ENCODE measurements at regions not wholly inside any gene's neighbourhood (a gene's known extent, or its start where the extent isn't known, plus 50 kb on each side); places are given as distances from the start of the nearest gene placed in this dataset.

DNA sequence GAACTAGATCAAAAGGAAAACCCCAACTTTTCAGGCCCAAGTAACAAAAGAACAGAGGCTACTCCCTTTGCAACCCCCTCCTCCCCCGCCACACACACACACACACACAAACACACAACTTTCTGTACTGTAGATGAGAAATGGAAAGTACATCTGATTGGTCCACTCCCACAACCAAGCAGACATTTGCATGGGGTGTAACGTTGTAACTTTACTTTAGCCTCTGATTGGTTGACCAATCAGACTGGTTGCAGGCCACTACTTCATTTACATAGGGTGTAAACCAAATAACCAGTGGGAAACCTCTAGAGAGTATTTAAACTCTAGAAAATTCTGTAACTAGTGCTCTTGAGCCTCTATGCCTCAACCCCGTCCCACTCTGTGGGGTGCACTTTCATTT lies 425.5 kb downstream of the GXYLT1 start (continued):
- TF ChIP-seq, protein P1, sequence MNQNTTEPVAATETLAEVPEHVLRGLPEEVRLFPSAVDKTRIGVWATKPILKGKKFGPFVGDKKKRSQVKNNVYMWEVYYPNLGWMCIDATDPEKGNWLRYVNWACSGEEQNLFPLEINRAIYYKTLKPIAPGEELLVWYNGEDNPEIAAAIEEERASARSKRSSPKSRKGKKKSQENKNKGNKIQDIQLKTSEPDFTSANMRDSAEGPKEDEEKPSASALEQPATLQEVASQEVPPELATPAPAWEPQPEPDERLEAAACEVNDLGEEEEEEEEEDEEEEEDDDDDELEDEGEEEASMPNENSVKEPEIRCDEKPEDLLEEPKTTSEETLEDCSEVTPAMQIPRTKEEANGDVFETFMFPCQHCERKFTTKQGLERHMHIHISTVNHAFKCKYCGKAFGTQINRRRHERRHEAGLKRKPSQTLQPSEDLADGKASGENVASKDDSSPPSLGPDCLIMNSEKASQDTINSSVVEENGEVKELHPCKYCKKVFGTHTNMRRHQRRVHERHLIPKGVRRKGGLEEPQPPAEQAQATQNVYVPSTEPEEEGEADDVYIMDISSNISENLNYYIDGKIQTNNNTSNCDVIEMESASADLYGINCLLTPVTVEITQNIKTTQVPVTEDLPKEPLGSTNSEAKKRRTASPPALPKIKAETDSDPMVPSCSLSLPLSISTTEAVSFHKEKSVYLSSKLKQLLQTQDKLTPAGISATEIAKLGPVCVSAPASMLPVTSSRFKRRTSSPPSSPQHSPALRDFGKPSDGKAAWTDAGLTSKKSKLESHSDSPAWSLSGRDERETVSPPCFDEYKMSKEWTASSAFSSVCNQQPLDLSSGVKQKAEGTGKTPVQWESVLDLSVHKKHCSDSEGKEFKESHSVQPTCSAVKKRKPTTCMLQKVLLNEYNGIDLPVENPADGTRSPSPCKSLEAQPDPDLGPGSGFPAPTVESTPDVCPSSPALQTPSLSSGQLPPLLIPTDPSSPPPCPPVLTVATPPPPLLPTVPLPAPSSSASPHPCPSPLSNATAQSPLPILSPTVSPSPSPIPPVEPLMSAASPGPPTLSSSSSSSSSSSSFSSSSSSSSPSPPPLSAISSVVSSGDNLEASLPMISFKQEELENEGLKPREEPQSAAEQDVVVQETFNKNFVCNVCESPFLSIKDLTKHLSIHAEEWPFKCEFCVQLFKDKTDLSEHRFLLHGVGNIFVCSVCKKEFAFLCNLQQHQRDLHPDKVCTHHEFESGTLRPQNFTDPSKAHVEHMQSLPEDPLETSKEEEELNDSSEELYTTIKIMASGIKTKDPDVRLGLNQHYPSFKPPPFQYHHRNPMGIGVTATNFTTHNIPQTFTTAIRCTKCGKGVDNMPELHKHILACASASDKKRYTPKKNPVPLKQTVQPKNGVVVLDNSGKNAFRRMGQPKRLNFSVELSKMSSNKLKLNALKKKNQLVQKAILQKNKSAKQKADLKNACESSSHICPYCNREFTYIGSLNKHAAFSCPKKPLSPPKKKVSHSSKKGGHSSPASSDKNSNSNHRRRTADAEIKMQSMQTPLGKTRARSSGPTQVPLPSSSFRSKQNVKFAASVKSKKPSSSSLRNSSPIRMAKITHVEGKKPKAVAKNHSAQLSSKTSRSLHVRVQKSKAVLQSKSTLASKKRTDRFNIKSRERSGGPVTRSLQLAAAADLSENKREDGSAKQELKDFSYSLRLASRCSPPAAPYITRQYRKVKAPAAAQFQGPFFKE (tag by site-specific recombination; IDR thresholded peaks at IDR 0.05; ENCODE audit: borderline replicate concordance): no peak
- TF ChIP-seq ZNF585B (tag by site-specific recombination; IDR thresholded peaks at IDR 0.05): no peak
- TF ChIP-seq, protein P2, sequence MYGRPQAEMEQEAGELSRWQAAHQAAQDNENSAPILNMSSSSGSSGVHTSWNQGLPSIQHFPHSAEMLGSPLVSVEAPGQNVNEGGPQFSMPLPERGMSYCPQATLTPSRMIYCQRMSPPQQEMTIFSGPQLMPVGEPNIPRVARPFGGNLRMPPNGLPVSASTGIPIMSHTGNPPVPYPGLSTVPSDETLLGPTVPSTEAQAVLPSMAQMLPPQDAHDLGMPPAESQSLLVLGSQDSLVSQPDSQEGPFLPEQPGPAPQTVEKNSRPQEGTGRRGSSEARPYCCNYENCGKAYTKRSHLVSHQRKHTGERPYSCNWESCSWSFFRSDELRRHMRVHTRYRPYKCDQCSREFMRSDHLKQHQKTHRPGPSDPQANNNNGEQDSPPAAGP (tag by site-specific recombination; IDR thresholded peaks at IDR 0.05): no peak
- TF ChIP-seq ZNF248 (tag by site-specific recombination; IDR thresholded peaks at IDR 0.05): no peak
- TF ChIP-seq ZFP69B (tag by site-specific recombination; IDR thresholded peaks at IDR 0.05): no peak
- no peak for TF ChIP-seq ZBTB17 (tag by site-specific recombination; IDR thresholded peaks at IDR 0.05)

DNA sequence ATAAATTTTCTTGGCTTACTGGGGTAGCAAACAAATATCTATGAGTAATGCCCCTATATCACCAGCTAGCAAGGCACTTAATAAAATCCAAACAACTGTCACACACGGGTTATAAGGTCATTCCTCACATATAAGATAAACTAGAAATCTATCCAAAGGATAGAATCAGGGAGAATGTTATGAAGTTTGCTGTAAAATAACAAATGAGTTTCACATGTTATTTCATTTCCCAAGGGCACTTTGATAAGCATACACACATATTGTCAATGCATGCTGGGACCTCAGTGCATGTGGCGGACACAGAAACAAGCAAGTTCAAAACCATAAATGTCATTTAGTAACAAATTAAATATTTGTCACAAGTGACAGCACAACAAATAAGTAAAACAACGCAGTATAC lies 429.4 kb downstream of the GXYLT1 start:
- ChIA-PET CTCF (no interaction called here), POLR2A (no interaction called here)
- H3K36me3 ChIP-seq (ENCODE audit: control insufficient read depth in 2 of 2, insufficient read depth in 1 of 2, low read length in 2 of 2): no peaks in the 10 kb centered on the region
- TF ChIP-seq, protein P3, sequence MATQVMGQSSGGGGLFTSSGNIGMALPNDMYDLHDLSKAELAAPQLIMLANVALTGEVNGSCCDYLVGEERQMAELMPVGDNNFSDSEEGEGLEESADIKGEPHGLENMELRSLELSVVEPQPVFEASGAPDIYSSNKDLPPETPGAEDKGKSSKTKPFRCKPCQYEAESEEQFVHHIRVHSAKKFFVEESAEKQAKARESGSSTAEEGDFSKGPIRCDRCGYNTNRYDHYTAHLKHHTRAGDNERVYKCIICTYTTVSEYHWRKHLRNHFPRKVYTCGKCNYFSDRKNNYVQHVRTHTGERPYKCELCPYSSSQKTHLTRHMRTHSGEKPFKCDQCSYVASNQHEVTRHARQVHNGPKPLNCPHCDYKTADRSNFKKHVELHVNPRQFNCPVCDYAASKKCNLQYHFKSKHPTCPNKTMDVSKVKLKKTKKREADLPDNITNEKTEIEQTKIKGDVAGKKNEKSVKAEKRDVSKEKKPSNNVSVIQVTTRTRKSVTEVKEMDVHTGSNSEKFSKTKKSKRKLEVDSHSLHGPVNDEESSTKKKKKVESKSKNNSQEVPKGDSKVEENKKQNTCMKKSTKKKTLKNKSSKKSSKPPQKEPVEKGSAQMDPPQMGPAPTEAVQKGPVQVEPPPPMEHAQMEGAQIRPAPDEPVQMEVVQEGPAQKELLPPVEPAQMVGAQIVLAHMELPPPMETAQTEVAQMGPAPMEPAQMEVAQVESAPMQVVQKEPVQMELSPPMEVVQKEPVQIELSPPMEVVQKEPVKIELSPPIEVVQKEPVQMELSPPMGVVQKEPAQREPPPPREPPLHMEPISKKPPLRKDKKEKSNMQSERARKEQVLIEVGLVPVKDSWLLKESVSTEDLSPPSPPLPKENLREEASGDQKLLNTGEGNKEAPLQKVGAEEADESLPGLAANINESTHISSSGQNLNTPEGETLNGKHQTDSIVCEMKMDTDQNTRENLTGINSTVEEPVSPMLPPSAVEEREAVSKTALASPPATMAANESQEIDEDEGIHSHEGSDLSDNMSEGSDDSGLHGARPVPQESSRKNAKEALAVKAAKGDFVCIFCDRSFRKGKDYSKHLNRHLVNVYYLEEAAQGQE (tag by site-specific recombination; IDR thresholded peaks at IDR 0.05): no peak
- no peak for TF ChIP-seq ZNF19 (tag by site-specific recombination; IDR thresholded peaks at IDR 0.05; ENCODE audit: low read depth)
- TF ChIP-seq GLI2 (tag by site-specific recombination; IDR thresholded peaks at IDR 0.05; ENCODE audit: borderline replicate concordance, low read depth): no peak
- TF ChIP-seq, protein P4, sequence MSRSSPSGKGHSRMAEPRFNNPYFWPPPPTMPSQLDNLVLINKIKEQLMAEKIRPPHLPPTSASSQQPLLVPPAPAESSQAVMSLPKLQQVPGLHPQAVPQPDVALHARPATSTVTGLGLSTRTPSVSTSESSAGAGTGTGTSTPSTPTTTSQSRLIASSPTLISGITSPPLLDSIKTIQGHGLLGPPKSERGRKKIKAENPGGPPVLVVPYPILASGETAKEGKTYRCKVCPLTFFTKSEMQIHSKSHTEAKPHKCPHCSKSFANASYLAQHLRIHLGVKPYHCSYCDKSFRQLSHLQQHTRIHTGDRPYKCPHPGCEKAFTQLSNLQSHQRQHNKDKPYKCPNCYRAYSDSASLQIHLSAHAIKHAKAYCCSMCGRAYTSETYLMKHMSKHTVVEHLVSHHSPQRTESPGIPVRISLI (tag by site-specific recombination; IDR thresholded peaks at IDR 0.05): no peak
- TF ChIP-seq ZFP41 (tag by site-specific recombination; IDR thresholded peaks at IDR 0.05; ENCODE audit: borderline replicate concordance): no peak
- TF ChIP-seq, protein P5, sequence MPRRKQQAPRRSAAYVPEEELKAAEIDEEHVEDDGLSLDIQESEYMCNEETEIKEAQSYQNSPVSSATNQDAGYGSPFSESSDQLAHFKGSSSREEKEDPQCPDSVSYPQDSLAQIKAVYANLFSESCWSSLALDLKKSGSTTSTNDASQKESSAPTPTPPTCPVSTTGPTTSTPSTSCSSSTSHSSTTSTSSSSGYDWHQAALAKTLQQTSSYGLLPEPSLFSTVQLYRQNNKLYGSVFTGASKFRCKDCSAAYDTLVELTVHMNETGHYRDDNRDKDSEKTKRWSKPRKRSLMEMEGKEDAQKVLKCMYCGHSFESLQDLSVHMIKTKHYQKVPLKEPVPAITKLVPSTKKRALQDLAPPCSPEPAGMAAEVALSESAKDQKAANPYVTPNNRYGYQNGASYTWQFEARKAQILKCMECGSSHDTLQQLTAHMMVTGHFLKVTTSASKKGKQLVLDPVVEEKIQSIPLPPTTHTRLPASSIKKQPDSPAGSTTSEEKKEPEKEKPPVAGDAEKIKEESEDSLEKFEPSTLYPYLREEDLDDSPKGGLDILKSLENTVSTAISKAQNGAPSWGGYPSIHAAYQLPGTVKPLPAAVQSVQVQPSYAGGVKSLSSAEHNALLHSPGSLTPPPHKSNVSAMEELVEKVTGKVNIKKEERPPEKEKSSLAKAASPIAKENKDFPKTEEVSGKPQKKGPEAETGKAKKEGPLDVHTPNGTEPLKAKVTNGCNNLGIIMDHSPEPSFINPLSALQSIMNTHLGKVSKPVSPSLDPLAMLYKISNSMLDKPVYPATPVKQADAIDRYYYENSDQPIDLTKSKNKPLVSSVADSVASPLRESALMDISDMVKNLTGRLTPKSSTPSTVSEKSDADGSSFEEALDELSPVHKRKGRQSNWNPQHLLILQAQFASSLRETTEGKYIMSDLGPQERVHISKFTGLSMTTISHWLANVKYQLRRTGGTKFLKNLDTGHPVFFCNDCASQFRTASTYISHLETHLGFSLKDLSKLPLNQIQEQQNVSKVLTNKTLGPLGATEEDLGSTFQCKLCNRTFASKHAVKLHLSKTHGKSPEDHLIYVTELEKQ (tag by site-specific recombination; IDR thresholded peaks at IDR 0.05; ENCODE audit: borderline replicate concordance): no peak
- TF ChIP-seq, protein P6, sequence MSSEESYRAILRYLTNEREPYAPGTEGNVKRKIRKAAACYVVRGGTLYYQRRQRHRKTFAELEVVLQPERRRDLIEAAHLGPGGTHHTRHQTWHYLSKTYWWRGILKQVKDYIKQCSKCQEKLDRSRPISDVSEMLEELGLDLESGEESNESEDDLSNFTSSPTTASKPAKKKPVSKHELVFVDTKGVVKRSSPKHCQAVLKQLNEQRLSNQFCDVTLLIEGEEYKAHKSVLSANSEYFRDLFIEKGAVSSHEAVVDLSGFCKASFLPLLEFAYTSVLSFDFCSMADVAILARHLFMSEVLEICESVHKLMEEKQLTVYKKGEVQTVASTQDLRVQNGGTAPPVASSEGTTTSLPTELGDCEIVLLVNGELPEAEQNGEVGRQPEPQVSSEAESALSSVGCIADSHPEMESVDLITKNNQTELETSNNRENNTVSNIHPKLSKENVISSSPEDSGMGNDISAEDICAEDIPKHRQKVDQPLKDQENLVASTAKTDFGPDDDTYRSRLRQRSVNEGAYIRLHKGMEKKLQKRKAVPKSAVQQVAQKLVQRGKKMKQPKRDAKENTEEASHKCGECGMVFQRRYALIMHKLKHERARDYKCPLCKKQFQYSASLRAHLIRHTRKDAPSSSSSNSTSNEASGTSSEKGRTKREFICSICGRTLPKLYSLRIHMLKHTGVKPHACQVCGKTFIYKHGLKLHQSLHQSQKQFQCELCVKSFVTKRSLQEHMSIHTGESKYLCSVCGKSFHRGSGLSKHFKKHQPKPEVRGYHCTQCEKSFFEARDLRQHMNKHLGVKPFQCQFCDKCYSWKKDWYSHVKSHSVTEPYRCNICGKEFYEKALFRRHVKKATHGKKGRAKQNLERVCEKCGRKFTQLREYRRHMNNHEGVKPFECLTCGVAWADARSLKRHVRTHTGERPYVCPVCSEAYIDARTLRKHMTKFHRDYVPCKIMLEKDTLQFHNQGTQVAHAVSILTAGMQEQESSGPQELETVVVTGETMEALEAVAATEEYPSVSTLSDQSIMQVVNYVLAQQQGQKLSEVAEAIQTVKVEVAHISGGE (tag by site-specific recombination; conservative IDR thresholded peaks at IDR 0.05; ENCODE audit: low read depth): no peak
- TF ChIP-seq ZNF791 (tag by site-specific recombination; IDR thresholded peaks at IDR 0.05): no peak
- TF ChIP-seq YY1 (tag by site-specific recombination; IDR thresholded peaks at IDR 0.05): no peak
- no peak for TF ChIP-seq KLF1 (tag by site-specific recombination; IDR thresholded peaks at IDR 0.05)
- TF ChIP-seq ZNF112 (tag by site-specific recombination; IDR thresholded peaks at IDR 0.05): no peak

More for the DNA sequence above, 429.4 kb downstream of the GXYLT1 start:
- Histone ChIP-seq H3K4me3 (ENCODE audit: low read depth, low read length) (no peak overlapping the region), H3K27ac (ENCODE audit: extremely low read depth, low read depth, low read length) (no peak overlapping the region), H3K4me1 (ENCODE audit: control insufficient read depth, insufficient read depth, low read length) (no peaks in the 10 kb centered on the region), H3K9me3 (ENCODE audit: control insufficient read depth, insufficient read depth, low read depth, low read length) (no peaks in the 10 kb centered on the region)

All from HEK293 (cell line).